Transverse colon (tissue), 3 donors: ENCODE measurements at regions not wholly inside any gene's neighbourhood (a gene's known extent, or its start where the extent isn't known, plus 50 kb on each side); places are given as distances from the start of the nearest gene placed in this dataset.

Experiments
- CTCF ChIP-seq, 5 experiments: fragments of 200-600 bp in 3 of 5; fragments of 450-650 bp in 2 of 5; sonication (generic) in 3 of 5; IDR thresholded peaks; 1 replicate in 2 of 5; 2 replicates in 3 of 5; pipeline ENCODE4 v1.5.1; 2016 to 2017; ENCODE audit warnings: antibody characterized with exemption in 5 of 5, inconsistent platforms in 3 of 5, mild to moderate bottlenecking in 2 of 5, moderate library complexity in 1 of 5
- POLR2A ChIP-seq: fragments of 450-650 bp; IDR thresholded peaks from one replicate; pipeline ENCODE4 v1.6.1; 2016; ENCODE audit warnings: antibody characterized with exemption, mild to moderate bottlenecking, moderate library complexity

GRCh38 chrX:3244203-3244743, 102.2 kb downstream of the MXRA5 start:
- TF ChIP-seq POLR2A, result no peak
- TF ChIP-seq CTCF (IDR thresholded peaks at IDR 0.05), result no peak
